ENCODE measurements at regions not wholly inside any gene's neighbourhood (a gene's known extent, or its start where the extent isn't known, plus 50 kb on each side); places are given as distances from the start of the nearest gene placed in this dataset.

GRCh38 chr13:34657716-34658115 lies 284.4 kb upstream of the NBEA start:
- no peak overlapping the region for H3K4me3 ChIP-seq (replicated peaks; ENCODE audit: low read depth, low read length)
- peak; percentile 14 for DNase-seq (ENCODE audit: extremely low read depth, low read depth)
- no peak for TF ChIP-seq CTCF (IDR thresholded peaks at IDR 0.05; ENCODE audit: low read depth, low read length, missing control alignments)

GRCh38 chr13:34667286-34668218 lies 274.5 kb upstream of the NBEA start:
- H3K4me3 ChIP-seq (replicated peaks; ENCODE audit: low read depth, low read length), result no peak overlapping the region
- no peak for TF ChIP-seq CTCF (IDR thresholded peaks at IDR 0.05; ENCODE audit: low read depth, low read length, missing control alignments)
- no peak for DNase-seq (ENCODE audit: extremely low read depth, low read depth)

GRCh38 chr13:34671137-34671536 lies 270.9 kb upstream of the NBEA start:
- DNase-seq (ENCODE audit: extremely low read depth, low read depth), result no peak
- H3K4me3 ChIP-seq (replicated peaks; ENCODE audit: low read depth, low read length), result no peak overlapping the region

GRCh38 chr13:34672631-34673030 lies 269.4 kb upstream of the NBEA start:
- no peak for TF ChIP-seq CTCF (IDR thresholded peaks at IDR 0.05; ENCODE audit: low read depth, low read length, missing control alignments)
- DNase-seq (ENCODE audit: extremely low read depth, low read depth), result no peak
- no peak overlapping the region for H3K4me3 ChIP-seq (replicated peaks; ENCODE audit: low read depth, low read length)

More at GRCh38 chr13:34671137-34671536, 270.9 kb upstream of the NBEA start:
- no peak for TF ChIP-seq CTCF (IDR thresholded peaks at IDR 0.05; ENCODE audit: low read depth, low read length, missing control alignments)

- no peak for DNase-seq (ENCODE audit: extremely low read depth, low read depth)
- TF ChIP-seq CTCF (IDR thresholded peaks at IDR 0.05; ENCODE audit: low read depth, low read length, missing control alignments), result no peak
- no peak overlapping the region for H3K4me3 ChIP-seq (replicated peaks; ENCODE audit: low read depth, low read length)
Measured at GRCh38 chr13:34675626-34676025, 266.4 kb upstream of the NBEA start.

GRCh38 chr13:34678154-34678553 lies 263.9 kb upstream of the NBEA start:
- TF ChIP-seq CTCF (IDR thresholded peaks at IDR 0.05; ENCODE audit: low read depth, low read length, missing control alignments), result no peak
- H3K4me3 ChIP-seq (replicated peaks; ENCODE audit: low read depth, low read length), result no peak overlapping the region
- DNase-seq (ENCODE audit: extremely low read depth, low read depth), result no peak
